PC-3 (cell line): ENCODE measurements at regions not wholly inside any gene's neighbourhood (a gene's known extent, or its start where the extent isn't known, plus 50 kb on each side); places are given as distances from the start of the nearest gene placed in this dataset.

Experiments
- ATAC-seq: fragments of 200-7000 bp; cut with Tn5 transposase; 2 replicates; pipeline ENCODE4 v1.9.1; 2020; ENCODE audit warnings: mild to moderate bottlenecking, moderate library complexity
- BruUV-seq: library from RNA; stranded (reverse); fragments of 400-500 nt; replicated peaks from 2 replicates; lab custom pipeline; 2021; lab: Mats Ljungman, UMichigan
- CTCF ChIA-PET: fragments of 300-600 bp; sonication (Branson Sonifier 250); formaldehyde crosslinking; loops from one replicate; lab custom pipeline; 2022; ENCODE audit warnings: antibody characterized with exemption; lab: Charles Lee
- POLR2A ChIA-PET: fragments of 300-600 bp; sonication (Branson Sonifier 250); formaldehyde crosslinking; loops from one replicate; lab custom pipeline; 2022; ENCODE audit warnings: antibody characterized with exemption; ENCODE audit not compliant: unreplicated experiment; lab: Charles Lee
- DNase-seq: peaks from one replicate; pipeline ENCODE4 v3.0.0-alpha.2; 2015
- H2AFZ ChIP-seq: fragments of 300-600 bp; sonication (generic); 2 replicates; pipeline ENCODE4 v1.6.0; 2016; ENCODE audit warnings: antibody characterized with exemption, low read length
- H3F3A ChIP-seq: fragments of 300-600 bp; sonication (generic); one replicate; pipeline ENCODE4 v1.6.0; 2017; ENCODE audit warnings: antibody characterized with exemption, low read length, control low read depth, mild to moderate bottlenecking; ENCODE audit not compliant: unreplicated experiment
- H3K27ac ChIP-seq: fragments of 300-600 bp; sonication (generic); 2 replicates; pipeline ENCODE4 v1.5.1; 2016; ENCODE audit warnings: mild to moderate bottlenecking, low read length
- H3K27me3 ChIP-seq: fragments of 300-600 bp; sonication (generic); 2 replicates; pipeline ENCODE4 v1.6.1; 2016; ENCODE audit warnings: low read length, mixed read lengths
- H3K36me3 ChIP-seq: fragments of 300-600 bp; sonication (generic); 2 replicates; pipeline ENCODE4 v1.6.1; 2016; ENCODE audit warnings: low read depth, mixed run types, low read length, mixed read lengths
- H3K4me1 ChIP-seq: fragments of 300-600 bp; sonication (generic); 2 replicates; pipeline ENCODE4 v1.5.1; 2016; ENCODE audit warnings: low read length; ENCODE audit not compliant: insufficient read depth
- H3K4me2 ChIP-seq: fragments of 300-600 bp; sonication (generic); 2 replicates; pipeline ENCODE4 v1.6.0; 2016; ENCODE audit warnings: low read length
- H3K4me3 ChIP-seq: fragments of 300-600 bp; sonication (generic); 2 replicates; pipeline ENCODE4 v1.5.1; 2016; ENCODE audit warnings: mild to moderate bottlenecking, low read length, mixed read lengths
- H3K79me2 ChIP-seq: fragments of 300-600 bp; sonication (generic); 2 replicates; pipeline ENCODE4 v1.6.1; 2017; ENCODE audit warnings: low read length, mixed read lengths
- H3K9ac ChIP-seq: fragments of 300-600 bp; sonication (generic); 2 replicates; pipeline ENCODE4 v1.6.0; 2016; ENCODE audit warnings: mild to moderate bottlenecking, low read length
- H3K9me2 ChIP-seq: fragments of 300-600 bp; sonication (generic); replicated peaks from 2 replicates; pipeline ENCODE4 v1.6.1; 2016; ENCODE audit warnings: mixed run types, low read length, mixed read lengths
- H3K9me3 ChIP-seq: fragments of 300-600 bp; sonication (generic); 2 replicates; pipeline ENCODE4 v1.6.1; 2016; ENCODE audit warnings: low read length, mixed read lengths
- H4K20me1 ChIP-seq: fragments of 300-600 bp; sonication (generic); 2 replicates; pipeline ENCODE4 v1.6.1; 2016; ENCODE audit warnings: low read length, mixed read lengths
- CTCF ChIP-seq: fragments of 300-600 bp; sonication (generic); conservative IDR thresholded peaks from 2 replicates; pipeline ENCODE4 v1.5.1; 2017; ENCODE audit warnings: antibody characterized with exemption, low read depth, mild to moderate bottlenecking, low read length
- EZH2 ChIP-seq: fragments of 300-600 bp; sonication (generic); IDR thresholded peaks from one replicate; pipeline ENCODE4 v1.6.1; 2017; ENCODE audit warnings: antibody characterized with exemption, mild to moderate bottlenecking, low read length; ENCODE audit not compliant: unreplicated experiment
- EZH2phosphoT487 ChIP-seq: fragments of 300-600 bp; sonication (generic); IDR thresholded peaks from 2 replicates; pipeline ENCODE4 v1.6.1; 2018; ENCODE audit warnings: mild to moderate bottlenecking, antibody characterized with exemption, low read length, borderline replicate concordance
- intact Hi-C: fragments of 100-400 bp; cut with micrococcal nuclease; formaldehyde crosslinking; loops from 2 replicates; pipeline ENCODE4 v1.9.0; 2023

GRCh38 chr4:180567080-180567479, 1676.1 kb upstream of the TENM3 start:
- peaks cover 41% of the 10 kb centered on the region for H3K27me3 ChIP-seq
- no peaks in the 10 kb centered on the region for H3K9me2 ChIP-seq
- intact Hi-C loops: no loop called here
- H3K79me2 ChIP-seq: no peaks in the 10 kb centered on the region
- no peak overlapping the region for H3K4me2 ChIP-seq
- H3K4me3 ChIP-seq: no peak overlapping the region
- H3K36me3 ChIP-seq: no peaks in the 10 kb centered on the region
- H3F3A ChIP-seq: no peaks in the 10 kb centered on the region
- TF ChIP-seq EZH2phosphoT487 (no peak), EZH2 (no peak), CTCF (no peak)
- H3K9ac ChIP-seq: no peak overlapping the region
- DNase-seq (no peak), ATAC-seq (no peak)
- CTCF ChIA-PET: no interaction called here
- POLR2A ChIA-PET: no interaction called here
- no peaks in the 10 kb centered on the region for H4K20me1 ChIP-seq
- no peak overlapping the region for H2AFZ ChIP-seq
- H3K4me1 ChIP-seq: no peaks in the 10 kb centered on the region
- BruUV-seq: no TSS peak
- no peak overlapping the region for H3K27ac ChIP-seq
- no peaks in the 10 kb centered on the region for H3K9me3 ChIP-seq

- Histone ChIP-seq H3K4me1 (no peaks in the 10 kb centered on the region), H3K36me3 (no peaks in the 10 kb centered on the region), H3K27ac (no peak overlapping the region), H3K4me3 (no peak overlapping the region), H4K20me1 (no peaks in the 10 kb centered on the region), H3K79me2 (no peaks in the 10 kb centered on the region), H3K4me2 (no peak overlapping the region), H3K9me3 (no peaks in the 10 kb centered on the region), H3K9ac (no peak overlapping the region), H3F3A (no peaks in the 10 kb centered on the region), H3K27me3 (peaks cover 50% of the 10 kb centered on the region), H2AFZ (no peak overlapping the region), H3K9me2 (no peaks in the 10 kb centered on the region)
- ChIA-PET POLR2A (no interaction called here), CTCF (no interaction called here)
- ATAC-seq (no peak), DNase-seq (no peak)
- TF ChIP-seq CTCF (no peak), EZH2 (no peak), EZH2phosphoT487 (no peak)
- intact Hi-C loops: no loop called here
- BruUV-seq: no TSS peak
Observed at GRCh38 chr4:180571516-180572055, 1671.6 kb upstream of the TENM3 start.

- BruUV-seq: no TSS peak
- no peak for DNase-seq
- H4K20me1 ChIP-seq: no peaks in the 10 kb centered on the region
- no peaks in the 10 kb centered on the region for H3K79me2 ChIP-seq
- H3K9me2 ChIP-seq: no peaks in the 10 kb centered on the region
- H3K9ac ChIP-seq: no peak overlapping the region
- no peak overlapping the region for H3K27ac ChIP-seq
- H2AFZ ChIP-seq: no peak overlapping the region
- no peaks in the 10 kb centered on the region for H3K9me3 ChIP-seq
- no peak overlapping the region for H3K4me3 ChIP-seq
- ATAC-seq: no peak
- no peaks in the 10 kb centered on the region for H3K36me3 ChIP-seq
- CTCF ChIA-PET: no interaction called here
- intact Hi-C loops: no loop called here
- no peaks in the 10 kb centered on the region for H3K4me1 ChIP-seq
- H3K4me2 ChIP-seq: no peak overlapping the region
- no peaks in the 10 kb centered on the region for H3F3A ChIP-seq
- TF ChIP-seq EZH2 (no peak), CTCF (no peak), EZH2phosphoT487 (no peak)
- POLR2A ChIA-PET: no interaction called here
- peaks cover 50% of the 10 kb centered on the region for H3K27me3 ChIP-seq
Observed at GRCh38 chr4:180578175-180578574, 1665.0 kb upstream of the TENM3 start.
